Testis (tissue), 2 donors: ENCODE measurements at regions not wholly inside any gene's neighbourhood (a gene's known extent, or its start where the extent isn't known, plus 50 kb on each side); places are given as distances from the start of the nearest gene placed in this dataset.

Source experiments
- CTCF ChIP-seq, 3 experiments: fragments of 450-650 bp in 2 of 3; fragments of 200-600 bp in 1 of 3; sonication (generic) in 1 of 3; IDR thresholded peaks; one replicate each; pipeline ENCODE4 v1.5.1; 2016 to 2019; ENCODE audit warnings: antibody characterized with exemption in 3 of 3, mild to moderate bottlenecking in 2 of 3, moderate library complexity in 1 of 3
- POLR2A ChIP-seq: fragments of 450-650 bp; IDR thresholded peaks from one replicate; pipeline ENCODE4 v1.6.1; 2017; ENCODE audit warnings: antibody characterized with exemption, mild to moderate bottlenecking, moderate library complexity

- TF ChIP-seq CTCF (IDR thresholded peaks at IDR 0.05) = no peak
- no peak for TF ChIP-seq POLR2A
Observed at GRCh38 chr10:64156166-64156565, 635.0 kb downstream of the REEP3 start.
